A673 (cell line): ENCODE measurements at regions not wholly inside any gene's neighbourhood (a gene's known extent, or its start where the extent isn't known, plus 50 kb on each side); places are given as distances from the start of the nearest gene placed in this dataset.

Source experiments
- EZH2 ChIP-seq: fragments of 200-600 bp; sonication (generic); IDR thresholded peaks from 2 replicates; pipeline ENCODE4 v1.6.1; 2017; ENCODE audit warnings: borderline replicate concordance, low read depth, mild to moderate bottlenecking, mixed read lengths, antibody characterized with exemption, low read length; ENCODE audit not compliant: poor library complexity, severe bottlenecking
- TF ChIP-seq, protein P1 (sequence below): fragments of 300-800, 200-600 bp; sonication (generic); conservative IDR thresholded peaks from 2 replicates; pipeline ENCODE4 v1.5.1; 2017; ENCODE audit warnings: low read depth, mild to moderate bottlenecking, antibody characterized with exemption, low read length, moderate library complexity, mixed read lengths

- TF ChIP-seq EZH2 = no peak
- TF ChIP-seq, protein P1, sequence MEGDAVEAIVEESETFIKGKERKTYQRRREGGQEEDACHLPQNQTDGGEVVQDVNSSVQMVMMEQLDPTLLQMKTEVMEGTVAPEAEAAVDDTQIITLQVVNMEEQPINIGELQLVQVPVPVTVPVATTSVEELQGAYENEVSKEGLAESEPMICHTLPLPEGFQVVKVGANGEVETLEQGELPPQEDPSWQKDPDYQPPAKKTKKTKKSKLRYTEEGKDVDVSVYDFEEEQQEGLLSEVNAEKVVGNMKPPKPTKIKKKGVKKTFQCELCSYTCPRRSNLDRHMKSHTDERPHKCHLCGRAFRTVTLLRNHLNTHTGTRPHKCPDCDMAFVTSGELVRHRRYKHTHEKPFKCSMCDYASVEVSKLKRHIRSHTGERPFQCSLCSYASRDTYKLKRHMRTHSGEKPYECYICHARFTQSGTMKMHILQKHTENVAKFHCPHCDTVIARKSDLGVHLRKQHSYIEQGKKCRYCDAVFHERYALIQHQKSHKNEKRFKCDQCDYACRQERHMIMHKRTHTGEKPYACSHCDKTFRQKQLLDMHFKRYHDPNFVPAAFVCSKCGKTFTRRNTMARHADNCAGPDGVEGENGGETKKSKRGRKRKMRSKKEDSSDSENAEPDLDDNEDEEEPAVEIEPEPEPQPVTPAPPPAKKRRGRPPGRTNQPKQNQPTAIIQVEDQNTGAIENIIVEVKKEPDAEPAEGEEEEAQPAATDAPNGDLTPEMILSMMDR = no peak
Observed at GRCh38 chr11:131201674-131202073, 168.7 kb upstream of the NTM start.
